ENCODE measurements at regions not wholly inside any gene's neighbourhood (a gene's known extent, or its start where the extent isn't known, plus 50 kb on each side); places are given as distances from the start of the nearest gene placed in this dataset.

DNA sequence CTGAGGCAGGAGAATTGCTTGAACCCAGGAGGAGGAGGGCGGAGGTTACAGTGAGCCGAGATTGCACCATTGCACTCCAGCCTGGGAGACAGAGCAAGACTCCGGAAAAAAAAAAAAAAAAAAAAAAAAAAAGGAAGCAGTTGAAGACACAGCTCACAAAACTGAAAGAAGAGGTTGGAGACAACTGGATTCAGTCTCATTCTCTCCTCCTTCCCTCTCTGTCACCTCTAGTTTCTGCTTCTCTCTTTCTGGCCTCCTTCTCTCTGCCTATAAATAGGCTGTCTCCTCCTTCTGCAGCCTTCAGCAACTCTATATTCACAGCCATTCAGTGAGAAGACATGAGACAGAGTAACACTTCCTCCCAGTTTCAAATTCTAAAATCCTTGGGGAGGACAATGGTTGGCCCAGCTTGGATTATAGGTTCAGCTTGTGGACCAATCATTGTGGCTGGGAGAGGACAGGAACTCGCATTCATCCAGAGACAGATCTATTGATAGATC, 125.6 kb upstream of the HABP2 start:
- TF ChIP-seq, protein P1, sequence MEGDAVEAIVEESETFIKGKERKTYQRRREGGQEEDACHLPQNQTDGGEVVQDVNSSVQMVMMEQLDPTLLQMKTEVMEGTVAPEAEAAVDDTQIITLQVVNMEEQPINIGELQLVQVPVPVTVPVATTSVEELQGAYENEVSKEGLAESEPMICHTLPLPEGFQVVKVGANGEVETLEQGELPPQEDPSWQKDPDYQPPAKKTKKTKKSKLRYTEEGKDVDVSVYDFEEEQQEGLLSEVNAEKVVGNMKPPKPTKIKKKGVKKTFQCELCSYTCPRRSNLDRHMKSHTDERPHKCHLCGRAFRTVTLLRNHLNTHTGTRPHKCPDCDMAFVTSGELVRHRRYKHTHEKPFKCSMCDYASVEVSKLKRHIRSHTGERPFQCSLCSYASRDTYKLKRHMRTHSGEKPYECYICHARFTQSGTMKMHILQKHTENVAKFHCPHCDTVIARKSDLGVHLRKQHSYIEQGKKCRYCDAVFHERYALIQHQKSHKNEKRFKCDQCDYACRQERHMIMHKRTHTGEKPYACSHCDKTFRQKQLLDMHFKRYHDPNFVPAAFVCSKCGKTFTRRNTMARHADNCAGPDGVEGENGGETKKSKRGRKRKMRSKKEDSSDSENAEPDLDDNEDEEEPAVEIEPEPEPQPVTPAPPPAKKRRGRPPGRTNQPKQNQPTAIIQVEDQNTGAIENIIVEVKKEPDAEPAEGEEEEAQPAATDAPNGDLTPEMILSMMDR (IDR thresholded peaks at IDR 0.05) = no peak
- no peaks in the 10 kb centered on the region for H3K36me3 ChIP-seq
- no peak overlapping the region for H3K27ac ChIP-seq
- H3K4me3 ChIP-seq = no peak overlapping the region
- DNase-seq = no peak
- H3K27me3 ChIP-seq (ENCODE audit: low read depth) = no peaks in the 10 kb centered on the region
- H3K9me3 ChIP-seq = no peaks in the 10 kb centered on the region
- H3K4me1 ChIP-seq = peaks cover 11% of the 10 kb centered on the region
- no peak for ATAC-seq
- intact Hi-C loops (cut with DNase I) = no loop called here

DNA sequence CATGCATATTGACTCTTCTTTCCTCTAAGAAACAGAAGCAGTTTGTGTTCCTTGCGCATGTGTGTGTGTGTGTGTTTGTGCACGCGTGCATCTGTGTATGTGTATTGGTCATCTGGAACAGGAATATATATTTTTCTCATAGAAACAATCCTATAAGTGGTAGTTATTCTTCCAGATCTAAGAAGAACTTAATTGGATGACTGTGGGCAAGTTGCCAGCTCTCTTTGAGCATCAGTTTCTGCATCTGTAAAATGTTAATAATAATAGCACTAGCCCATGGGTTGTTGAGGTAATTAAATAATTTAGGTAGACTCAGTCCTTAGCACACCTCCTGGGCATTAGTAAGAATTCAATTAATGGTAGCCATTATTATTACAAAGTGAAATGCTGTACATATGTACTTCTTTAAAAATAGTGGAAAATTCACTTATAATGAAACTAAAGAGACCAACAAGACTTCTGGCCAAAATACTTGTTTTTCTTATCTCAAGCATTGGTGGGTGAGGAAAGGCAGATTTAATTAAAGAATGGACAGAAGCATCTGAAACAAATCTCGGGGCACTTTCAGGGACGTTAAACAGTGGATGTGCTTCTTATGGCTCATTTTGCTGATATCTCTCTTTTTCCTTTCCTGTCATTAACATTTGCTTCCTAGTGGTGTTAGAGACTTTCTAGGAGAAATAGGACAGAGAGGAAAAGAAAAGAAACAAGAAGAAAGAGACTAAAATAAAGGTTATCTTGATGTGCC, 124.9 kb upstream of the HABP2 start:
- intact Hi-C loops (cut with DNase I) = no loop called here

DNA sequence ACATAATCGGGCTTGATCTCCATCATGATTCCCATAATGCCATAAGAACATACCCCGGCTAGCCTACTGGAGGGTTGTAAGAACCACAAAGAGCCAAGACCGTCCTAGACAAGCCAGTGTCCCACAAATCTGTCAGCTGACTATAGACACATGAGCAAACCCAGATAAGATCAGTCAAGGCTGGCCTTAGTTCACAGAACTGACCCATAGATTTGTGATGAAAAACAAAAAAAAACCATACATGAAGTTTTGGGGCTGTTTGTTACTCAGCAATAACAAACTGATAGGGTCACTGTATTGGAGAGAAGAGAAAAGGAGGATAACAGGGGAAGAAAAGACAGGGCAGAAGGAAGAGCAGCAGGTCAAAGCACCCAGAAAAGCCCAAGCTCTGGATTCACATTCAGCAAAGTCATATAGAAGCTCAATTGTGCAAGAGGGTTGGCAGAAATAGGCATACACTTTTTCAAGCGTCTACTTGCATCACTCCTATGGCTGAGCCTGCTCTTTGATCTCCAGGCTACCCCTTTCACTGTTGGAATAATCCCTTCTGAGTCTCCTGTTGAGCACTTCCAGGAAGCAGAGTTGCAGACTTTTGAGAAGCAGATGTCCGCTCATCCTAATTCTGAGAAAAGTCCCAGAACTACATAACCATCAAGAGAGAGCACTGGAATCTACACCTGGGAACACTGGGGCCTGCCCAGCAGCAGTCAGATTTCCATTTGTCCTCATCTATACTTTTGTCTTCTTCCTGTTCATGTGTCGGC, 122.0 kb upstream of the HABP2 start:
- H3K27me3 ChIP-seq (ENCODE audit: low read depth) = no peaks in the 10 kb centered on the region
- no peak overlapping the region for H3K27ac ChIP-seq
- no peaks in the 10 kb centered on the region for H3K36me3 ChIP-seq
- TF ChIP-seq, protein P1 (IDR thresholded peaks at IDR 0.05) = no peak
- H3K4me1 ChIP-seq = peaks cover 10% of the 10 kb centered on the region
- ATAC-seq (no peak), DNase-seq (no peak)
- H3K4me3 ChIP-seq = no peak overlapping the region
- intact Hi-C loops (cut with DNase I) = no loop called here
- no peaks in the 10 kb centered on the region for H3K9me3 ChIP-seq

More for the DNA sequence above, 124.9 kb upstream of the HABP2 start:
- H3K27me3 ChIP-seq (ENCODE audit: low read depth) = no peaks in the 10 kb centered on the region
- no peak overlapping the region for H3K4me3 ChIP-seq
- no peak overlapping the region for H3K27ac ChIP-seq
- TF ChIP-seq, protein P1 (IDR thresholded peaks at IDR 0.05) = no peak
- DNase-seq = no peak
- H3K36me3 ChIP-seq = no peaks in the 10 kb centered on the region
- peaks cover 11% of the 10 kb centered on the region for H3K4me1 ChIP-seq
- H3K9me3 ChIP-seq = no peaks in the 10 kb centered on the region
- no peak for ATAC-seq

DNA sequence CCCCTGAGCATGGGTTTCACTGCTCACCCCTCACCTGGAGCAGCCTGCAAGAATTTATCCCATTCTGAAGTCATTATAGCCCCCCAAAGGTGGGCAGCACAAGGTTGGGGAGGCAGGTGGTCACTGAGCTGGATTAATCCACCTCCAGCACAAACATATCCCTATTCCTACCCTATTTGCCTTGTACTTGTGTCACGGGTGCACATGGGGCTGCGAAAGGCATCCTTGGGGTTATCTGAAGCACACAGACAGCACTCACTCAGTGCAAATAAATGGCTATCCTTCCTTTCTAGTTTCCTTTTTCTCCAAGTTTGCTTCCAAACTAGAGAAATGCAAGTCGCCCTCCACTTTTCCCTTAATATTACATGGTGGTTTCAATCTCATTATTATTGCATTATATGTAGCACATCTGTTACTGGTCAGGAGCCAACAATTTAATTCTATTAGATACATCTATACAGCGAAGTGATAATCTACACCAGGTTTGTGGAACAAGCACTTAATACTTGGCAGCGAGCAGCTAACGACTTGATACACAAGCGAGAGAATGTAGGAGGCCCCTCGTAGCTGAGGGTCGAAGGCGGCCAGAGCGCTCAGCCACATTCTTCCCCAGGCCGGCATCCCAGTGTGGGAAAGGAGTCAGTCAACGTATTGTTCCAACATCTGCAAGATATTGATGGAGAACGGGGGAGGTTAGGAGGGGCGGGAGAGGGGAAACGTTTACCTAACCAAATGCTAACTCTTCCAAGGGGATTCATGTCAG, 121.3 kb upstream of the HABP2 start:
- intact Hi-C loops (cut with DNase I) = no loop called here
- H3K27me3 ChIP-seq (ENCODE audit: low read depth) = no peaks in the 10 kb centered on the region
- no peak for ATAC-seq
- no peak overlapping the region for H3K4me3 ChIP-seq
- peaks cover 2% of the 10 kb centered on the region for H3K4me1 ChIP-seq
- TF ChIP-seq, protein P1 (IDR thresholded peaks at IDR 0.05) = no peak
- no peak overlapping the region for H3K27ac ChIP-seq
- DNase-seq = no peak
- H3K9me3 ChIP-seq = no peaks in the 10 kb centered on the region
- H3K36me3 ChIP-seq = no peaks in the 10 kb centered on the region

DNA sequence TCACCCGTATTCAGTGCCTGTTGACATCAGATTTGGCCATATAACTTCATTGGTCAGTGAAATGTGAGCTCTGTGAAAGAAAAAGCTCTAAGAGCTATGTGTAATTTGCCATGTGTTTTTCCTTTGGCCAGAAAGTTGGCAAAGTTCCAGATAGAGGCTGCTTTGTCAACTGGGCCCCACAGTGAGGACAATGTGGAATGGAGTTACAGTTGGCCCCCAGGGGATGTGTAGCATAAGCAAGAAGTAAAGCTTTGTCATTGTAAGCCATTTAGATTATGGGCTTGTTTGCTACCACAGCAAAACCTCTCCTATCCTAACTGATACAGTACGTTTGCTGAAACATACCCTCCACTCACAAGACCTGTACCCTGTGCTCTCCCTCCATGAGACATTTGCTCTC, 119.1 kb upstream of the HABP2 start:
- ATAC-seq = no peak
- intact Hi-C loops (cut with DNase I) = no loop called here
- H3K4me3 ChIP-seq = no peak overlapping the region
- no peaks in the 10 kb centered on the region for H3K27me3 ChIP-seq (ENCODE audit: low read depth)
- TF ChIP-seq, protein P1 (IDR thresholded peaks at IDR 0.05) = no peak
- H3K4me1 ChIP-seq = no peaks in the 10 kb centered on the region
- H3K9me3 ChIP-seq = no peaks in the 10 kb centered on the region
- no peak for DNase-seq
- H3K27ac ChIP-seq = no peak overlapping the region
- H3K36me3 ChIP-seq = no peaks in the 10 kb centered on the region
